Muscle layer of duodenum (tissue), 2 donors: ENCODE measurements at regions not wholly inside any gene's neighbourhood (a gene's known extent, or its start where the extent isn't known, plus 50 kb on each side); places are given as distances from the start of the nearest gene placed in this dataset.

Experiments
- H3K27ac ChIP-seq: one replicate; pipeline ENCODE4 v1.7.0; 2013; ENCODE audit warnings: mild to moderate bottlenecking, low read length
- H3K27me3 ChIP-seq: one replicate; pipeline ENCODE4 v1.7.0; 2013; ENCODE audit warnings: low read depth, mild to moderate bottlenecking, control low read depth, low read length
- H3K36me3 ChIP-seq, 2 donors: one replicate each; pipeline ENCODE4 v1.7.0; 2013; ENCODE audit warnings: low read length in 2 of 2, control low read depth in 1 of 2, mild to moderate bottlenecking in 1 of 2; ENCODE audit not compliant: insufficient read depth in 2 of 2, control insufficient read depth in 1 of 2
- H3K4me1 ChIP-seq, 2 donors: one replicate each; pipeline ENCODE4 v1.7.0; 2013; ENCODE audit warnings: low read length in 2 of 2, mild to moderate bottlenecking in 2 of 2, control low read depth in 1 of 2, moderate library complexity in 1 of 2; ENCODE audit not compliant: insufficient read depth in 2 of 2, control insufficient read depth in 1 of 2
- H3K4me3 ChIP-seq, 2 donors: one replicate each; pipeline ENCODE4 v1.7.0; 2013; ENCODE audit warnings: low read length in 2 of 2, low read depth in 1 of 2, mild to moderate bottlenecking in 1 of 2
- H3K9me3 ChIP-seq, 2 donors: one replicate each; pipeline ENCODE4 v1.7.0; 2013; ENCODE audit warnings: low read length in 2 of 2, control low read depth in 1 of 2, mild to moderate bottlenecking in 1 of 2; ENCODE audit not compliant: control insufficient read depth in 1 of 2
- donor health status: healthy.

DNA sequence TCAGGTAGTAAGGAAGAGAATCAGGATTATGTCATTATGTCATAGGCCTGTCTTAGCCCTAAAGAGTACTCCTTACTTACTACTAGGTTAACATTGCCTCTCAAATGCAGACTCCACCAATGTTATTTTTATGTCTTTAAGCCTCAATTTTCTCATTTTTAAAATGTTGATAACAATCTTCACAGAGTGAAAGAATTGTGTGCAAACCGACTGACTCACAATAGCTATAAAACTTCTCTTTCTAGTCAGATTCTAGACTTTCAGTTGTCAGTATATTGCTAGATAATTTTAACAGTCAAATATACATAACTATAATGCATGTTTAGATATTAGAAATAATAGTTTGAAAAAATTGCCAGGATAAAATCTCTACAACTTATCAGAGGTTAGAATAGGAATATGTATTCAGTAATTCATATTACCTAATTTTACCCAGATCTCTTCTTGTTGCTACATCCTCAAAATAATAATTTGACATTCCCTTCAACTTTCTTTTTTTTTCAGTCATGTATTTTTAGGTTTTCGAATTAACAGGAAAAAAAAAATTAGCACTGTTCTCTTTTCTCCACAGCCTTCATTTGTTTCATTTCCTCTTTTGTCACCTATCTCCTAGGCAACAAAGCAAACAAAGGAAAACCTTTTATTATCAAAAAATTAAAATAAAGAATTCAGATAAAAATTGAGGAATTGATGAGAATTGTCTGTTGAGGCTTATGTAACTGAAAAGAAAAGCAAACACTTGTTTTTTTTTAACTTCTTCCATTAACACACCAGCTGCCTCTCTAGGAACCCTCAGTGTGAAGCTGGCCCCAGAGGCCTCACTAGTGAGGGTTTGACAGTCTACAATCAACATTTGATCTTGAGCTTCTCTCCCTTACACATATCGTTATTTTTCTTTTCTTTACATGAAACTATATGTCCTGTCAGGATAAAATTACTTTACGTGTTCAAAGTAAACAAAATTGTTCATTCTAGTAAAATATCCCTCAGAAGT lies 279.0 kb downstream of the CALCRL start:
- Histone ChIP-seq H3K27ac (no peak overlapping the region), H3K36me3 (no peaks in the 10 kb centered on the region), H3K27me3 (no peaks in the 10 kb centered on the region), H3K9me3 (no peaks in the 10 kb centered on the region), H3K4me1 (no peaks in the 10 kb centered on the region), H3K4me3 (no peak overlapping the region)

GRCh38 chr2:187167491-187167890 lies 280.6 kb downstream of the CALCRL start:
- Histone ChIP-seq H3K36me3 (no peaks in the 10 kb centered on the region), H3K27me3 (no peaks in the 10 kb centered on the region), H3K4me1 (no peaks in the 10 kb centered on the region), H3K9me3 (no peaks in the 10 kb centered on the region), H3K4me3 (no peak overlapping the region), H3K27ac (no peak overlapping the region)

DNA sequence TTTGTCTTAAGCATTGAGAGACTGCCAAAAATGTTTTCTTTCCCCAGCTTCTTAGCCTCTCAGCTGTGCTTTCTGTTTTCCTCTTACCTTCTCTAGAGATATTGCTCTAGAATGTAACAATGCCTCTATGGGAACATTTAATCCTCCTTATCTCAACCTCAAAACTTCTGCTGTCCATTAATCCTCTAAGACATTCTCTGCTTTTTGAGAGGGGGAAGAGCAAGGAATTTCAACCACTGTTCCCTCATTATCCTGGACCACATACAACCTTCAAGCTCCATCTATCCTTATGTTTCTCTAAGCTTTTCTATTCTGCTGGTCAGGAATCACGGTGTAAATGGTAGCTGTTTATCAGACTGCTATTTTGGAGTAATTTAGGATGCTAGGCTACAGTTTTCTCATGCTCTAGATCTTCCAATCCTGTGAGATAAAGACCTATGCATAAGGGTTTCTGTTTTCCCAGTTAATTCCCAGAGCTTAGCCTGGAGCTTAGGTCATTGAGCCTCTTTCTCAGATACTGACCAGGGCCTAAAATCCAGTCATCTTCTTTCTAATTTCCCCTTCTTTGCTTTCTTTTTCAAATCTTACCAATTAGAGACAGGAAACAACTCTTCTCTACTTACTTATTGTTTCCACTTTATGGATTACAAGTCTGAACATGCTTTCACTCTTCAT lies 282.0 kb downstream of the CALCRL start:
- Histone ChIP-seq H3K4me3 (no peak overlapping the region), H3K27ac (no peak overlapping the region), H3K27me3 (no peaks in the 10 kb centered on the region), H3K36me3 (no peaks in the 10 kb centered on the region), H3K9me3 (no peaks in the 10 kb centered on the region), H3K4me1 (no peaks in the 10 kb centered on the region)

- Histone ChIP-seq H3K36me3 (peaks cover 0 to 6% of the 10 kb centered on the region in 2 donors), H3K4me3 (no peak overlapping the region), H3K4me1 (no peaks in the 10 kb centered on the region), H3K27me3 (no peaks in the 10 kb centered on the region), H3K9me3 (peaks cover 4 to 11% of the 10 kb centered on the region in 2 donors), H3K27ac (no peak overlapping the region)
These were observed 289.6 kb downstream of the CALCRL start for GRCh38 chr2:187158452-187158851.

DNA sequence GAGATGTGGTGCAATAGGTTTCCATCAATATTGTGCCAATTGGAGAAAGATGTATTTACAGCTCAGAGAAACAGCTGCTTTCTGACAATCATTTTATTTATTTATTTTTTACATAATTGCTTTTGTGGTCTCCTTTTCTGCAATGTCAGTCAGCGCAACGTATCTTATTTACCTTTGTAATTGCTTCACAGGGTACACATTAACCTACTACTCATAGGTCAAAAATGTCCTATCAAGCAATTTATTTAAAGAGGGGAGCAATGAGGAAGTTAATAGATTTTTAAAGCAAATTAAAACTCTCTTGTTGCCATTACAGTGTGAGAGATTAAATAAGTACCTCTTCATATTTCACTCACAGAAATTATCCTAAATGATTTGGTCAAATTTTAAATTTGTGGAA lies 291.0 kb downstream of the CALCRL start:
- H3K27ac ChIP-seq, result no peak overlapping the region

DNA sequence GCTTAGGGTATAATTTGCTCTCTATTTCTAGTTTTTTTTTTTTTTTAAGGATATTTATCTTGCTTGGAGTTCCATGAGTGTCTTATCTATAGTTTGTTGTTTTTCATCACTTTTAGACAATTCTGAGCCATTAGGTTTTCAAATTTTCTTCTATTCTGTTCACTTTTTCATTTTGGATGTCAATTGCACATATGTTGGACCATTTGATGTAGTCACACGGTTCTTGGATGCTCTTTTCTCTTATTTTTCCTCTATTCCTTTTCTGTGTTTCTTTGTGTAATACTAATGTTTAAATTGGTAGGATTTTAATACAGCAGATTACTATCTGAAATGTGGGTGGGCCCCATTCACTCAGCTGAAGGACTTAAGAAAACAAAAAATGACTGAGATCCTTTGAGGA lies 292.6 kb downstream of the CALCRL start:
- Histone ChIP-seq H3K9me3 (peaks cover 4 to 11% of the 10 kb centered on the region in 2 donors), H3K36me3 (peaks cover 0 to 6% of the 10 kb centered on the region in 2 donors), H3K4me3 (no peak overlapping the region), H3K27me3 (no peaks in the 10 kb centered on the region), H3K27ac (no peak overlapping the region), H3K4me1 (no peaks in the 10 kb centered on the region)

More for the DNA sequence above, 291.0 kb downstream of the CALCRL start:
- Histone ChIP-seq H3K36me3 (peaks cover 0 to 6% of the 10 kb centered on the region in 2 donors), H3K4me3 (no peak overlapping the region), H3K27me3 (no peaks in the 10 kb centered on the region), H3K4me1 (no peaks in the 10 kb centered on the region), H3K9me3 (peaks cover 4 to 11% of the 10 kb centered on the region in 2 donors)

DNA sequence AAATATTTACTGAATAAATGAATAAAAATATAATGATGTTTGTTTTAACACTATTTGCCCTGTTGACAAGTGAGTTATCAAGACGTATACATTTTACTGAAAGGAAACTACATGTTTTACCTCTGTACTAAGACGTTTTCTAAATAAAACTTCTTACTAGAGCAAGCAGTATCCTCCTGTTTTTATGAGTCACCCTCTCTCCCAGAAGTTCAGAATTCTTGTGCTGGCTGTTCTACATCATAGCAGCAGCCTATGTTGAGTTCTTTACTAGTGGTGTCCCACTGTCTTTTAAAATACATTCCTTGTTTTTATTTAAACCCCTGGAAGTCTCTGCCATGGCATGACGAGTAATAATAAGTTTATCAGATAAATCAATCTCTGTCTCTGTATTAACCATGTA lies 297.4 kb downstream of the CALCRL start:
- Histone ChIP-seq H3K9me3 (peaks cover 3% of the 10 kb centered on the region in 2 donors), H3K4me3 (no peak overlapping the region), H3K27me3 (no peaks in the 10 kb centered on the region), H3K4me1 (no peaks in the 10 kb centered on the region), H3K27ac (no peak overlapping the region), H3K36me3 (no peaks in the 10 kb centered on the region)

- Histone ChIP-seq H3K4me3 (no peak overlapping the region), H3K27me3 (no peaks in the 10 kb centered on the region), H3K27ac (no peak overlapping the region), H3K9me3 (no peaks in the 10 kb centered on the region), H3K4me1 (no peaks in the 10 kb centered on the region), H3K36me3 (no peaks in the 10 kb centered on the region)
These were observed 299.2 kb upstream of the ZSWIM2 start for GRCh38 chr2:187148059-187148714.

DNA sequence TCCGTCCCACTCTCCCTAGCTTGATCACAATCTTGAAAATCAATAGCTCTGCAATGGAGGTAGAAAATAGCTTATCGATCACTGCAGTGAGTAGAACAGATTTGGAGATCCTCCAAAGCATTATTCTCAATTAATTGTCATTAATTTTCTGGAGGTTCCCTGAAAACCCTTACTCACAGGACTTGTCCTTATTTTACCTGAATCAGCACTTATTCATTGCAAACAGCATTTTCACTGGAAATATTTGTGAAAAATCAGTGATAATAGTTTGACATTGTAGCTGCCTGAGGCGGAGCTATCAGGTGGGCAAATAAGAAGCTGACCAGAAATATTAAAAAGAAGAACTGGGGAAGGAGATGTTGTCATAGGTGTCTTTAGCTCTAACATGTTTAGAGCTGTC lies 294.6 kb upstream of the ZSWIM2 start:
- no peak overlapping the region for H3K27ac ChIP-seq
- H3K36me3 ChIP-seq, result no peaks in the 10 kb centered on the region
- H3K27me3 ChIP-seq, result no peaks in the 10 kb centered on the region
- H3K4me3 ChIP-seq, result no peak overlapping the region
- H3K9me3 ChIP-seq, result no peaks in the 10 kb centered on the region
- no peaks in the 10 kb centered on the region for H3K4me1 ChIP-seq

DNA sequence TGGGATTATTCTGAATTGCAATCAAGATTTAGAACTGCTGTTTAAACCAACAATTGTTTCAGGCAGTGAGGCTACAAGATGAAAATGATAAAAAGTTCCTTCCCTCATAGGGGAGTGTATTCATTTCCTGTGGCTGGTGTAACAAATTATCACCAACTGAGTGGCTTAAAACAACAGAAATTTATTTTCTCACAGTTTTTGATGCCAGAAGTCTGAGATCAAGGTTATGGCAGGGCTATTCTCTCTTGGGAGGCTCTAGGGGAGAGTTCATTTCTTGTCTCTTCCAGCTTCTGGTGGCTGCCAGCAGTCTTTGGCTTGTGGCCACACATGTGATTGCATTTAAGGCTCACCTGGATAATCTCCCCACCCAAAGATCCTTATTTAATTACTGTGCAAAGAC lies 290.5 kb upstream of the ZSWIM2 start:
- no peaks in the 10 kb centered on the region for H3K36me3 ChIP-seq
- no peak overlapping the region for H3K27ac ChIP-seq

GRCh38 chr2:187138265-187138664 lies 289.3 kb upstream of the ZSWIM2 start:
- Histone ChIP-seq H3K9me3 (no peaks in the 10 kb centered on the region), H3K27me3 (no peaks in the 10 kb centered on the region), H3K36me3 (no peaks in the 10 kb centered on the region), H3K4me3 (no peak overlapping the region), H3K4me1 (no peaks in the 10 kb centered on the region), H3K27ac (no peak overlapping the region)

More for the DNA sequence above, 290.5 kb upstream of the ZSWIM2 start:
- Histone ChIP-seq H3K4me3 (no peak overlapping the region), H3K27me3 (no peaks in the 10 kb centered on the region), H3K9me3 (no peaks in the 10 kb centered on the region), H3K4me1 (no peaks in the 10 kb centered on the region)
